ENCODE measurements at regions not wholly inside any gene's neighbourhood (a gene's known extent, or its start where the extent isn't known, plus 50 kb on each side); places are given as distances from the start of the nearest gene placed in this dataset.

GRCh38 chr20:21575167-21575566 is 61.3 kb upstream of the NKX2-2 start:
- TF ChIP-seq, protein P1, sequence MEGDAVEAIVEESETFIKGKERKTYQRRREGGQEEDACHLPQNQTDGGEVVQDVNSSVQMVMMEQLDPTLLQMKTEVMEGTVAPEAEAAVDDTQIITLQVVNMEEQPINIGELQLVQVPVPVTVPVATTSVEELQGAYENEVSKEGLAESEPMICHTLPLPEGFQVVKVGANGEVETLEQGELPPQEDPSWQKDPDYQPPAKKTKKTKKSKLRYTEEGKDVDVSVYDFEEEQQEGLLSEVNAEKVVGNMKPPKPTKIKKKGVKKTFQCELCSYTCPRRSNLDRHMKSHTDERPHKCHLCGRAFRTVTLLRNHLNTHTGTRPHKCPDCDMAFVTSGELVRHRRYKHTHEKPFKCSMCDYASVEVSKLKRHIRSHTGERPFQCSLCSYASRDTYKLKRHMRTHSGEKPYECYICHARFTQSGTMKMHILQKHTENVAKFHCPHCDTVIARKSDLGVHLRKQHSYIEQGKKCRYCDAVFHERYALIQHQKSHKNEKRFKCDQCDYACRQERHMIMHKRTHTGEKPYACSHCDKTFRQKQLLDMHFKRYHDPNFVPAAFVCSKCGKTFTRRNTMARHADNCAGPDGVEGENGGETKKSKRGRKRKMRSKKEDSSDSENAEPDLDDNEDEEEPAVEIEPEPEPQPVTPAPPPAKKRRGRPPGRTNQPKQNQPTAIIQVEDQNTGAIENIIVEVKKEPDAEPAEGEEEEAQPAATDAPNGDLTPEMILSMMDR (IDR thresholded peaks at IDR 0.05), result no peak
- TF ChIP-seq POLR2A (IDR thresholded peaks at IDR 0.05), result no peak

All from Peyer's patch (tissue), 4 donors.